Mesenchymal stem cell (in vitro differentiated cells and primary cell): ENCODE measurements at regions not wholly inside any gene's neighbourhood (a gene's known extent, or its start where the extent isn't known, plus 50 kb on each side); places are given as distances from the start of the nearest gene placed in this dataset.
A peak's percentile ranks its signal among the peaks of the same experiment; 100 is the strongest.

Experiments
- DNase-seq: peaks from one replicate; pipeline ENCODE4 v3.0.0-alpha.2; 2013
- H2AFZ ChIP-seq: one replicate; pipeline ENCODE4 v1.6.1; 2013; ENCODE audit warnings: low read depth, mild to moderate bottlenecking, control low read depth, inconsistent platforms, low read length, moderate library complexity
- H2AK5ac ChIP-seq: 2 replicates; pipeline ENCODE4 v1.6.1; 2013; ENCODE audit warnings: low read length, moderate library complexity, mild to moderate bottlenecking, inconsistent platforms; ENCODE audit not compliant: severe bottlenecking
- H2BK120ac ChIP-seq: one replicate; pipeline ENCODE4 v1.6.1; 2013; ENCODE audit warnings: low read depth, mild to moderate bottlenecking, inconsistent platforms, low read length, moderate library complexity
- H2BK12ac ChIP-seq, 2 experiments: one replicate each; pipeline ENCODE4 v1.6.1; 2013; ENCODE audit warnings: inconsistent platforms in 2 of 2, low read length in 2 of 2, mild to moderate bottlenecking in 2 of 2, moderate library complexity in 2 of 2, control low read depth in 1 of 2
- H2BK15ac ChIP-seq: one replicate; pipeline ENCODE4 v1.6.1; 2013; ENCODE audit warnings: mild to moderate bottlenecking, low read depth, inconsistent platforms; ENCODE audit not compliant: poor library complexity, severe bottlenecking
- H2BK5ac ChIP-seq: 2 replicates; pipeline ENCODE4 v1.6.1; 2013; ENCODE audit warnings: low read depth, mild to moderate bottlenecking, low read length, control low read depth, inconsistent platforms; ENCODE audit not compliant: poor library complexity, severe bottlenecking
- H3K14ac ChIP-seq, 2 experiments: one replicate each; pipeline ENCODE4 v1.6.1; 2013; ENCODE audit warnings: inconsistent platforms in 2 of 2, low read length in 2 of 2, control low read depth in 1 of 2, mild to moderate bottlenecking in 1 of 2, moderate library complexity in 1 of 2
- H3K18ac ChIP-seq, 2 experiments: one replicate each; pipeline ENCODE4 v1.6.1; 2013; ENCODE audit warnings: inconsistent platforms in 2 of 2, low read length in 2 of 2, control low read depth in 1 of 2, low read depth in 1 of 2, mild to moderate bottlenecking in 1 of 2
- H3K23ac ChIP-seq, 2 experiments: one replicate each; pipeline ENCODE4 v1.6.1; 2013; ENCODE audit warnings: inconsistent platforms in 2 of 2, low read length in 2 of 2, mild to moderate bottlenecking in 2 of 2, moderate library complexity in 2 of 2, control low read depth in 1 of 2
- H3K27ac ChIP-seq: 2 replicates; pipeline ENCODE4 v1.5.1; 2013; ENCODE audit warnings: mild to moderate bottlenecking, moderate library complexity, low read length, control low read depth, inconsistent platforms; ENCODE audit not compliant: poor library complexity, severe bottlenecking
- H3K27me3 ChIP-seq, 2 experiments: 2 replicates each; pipeline versions ENCODE4 v1.6.1 to v1.7.0; 2013; ENCODE audit warnings: low read length in 2 of 2, mild to moderate bottlenecking in 2 of 2, moderate library complexity in 2 of 2, control low read depth in 1 of 2, inconsistent platforms in 1 of 2; ENCODE audit not compliant: control insufficient read depth in 1 of 2, insufficient read depth in 1 of 2
- H3K36me3 ChIP-seq, 2 experiments: 2 replicates each; pipeline versions ENCODE4 v1.6.1 to v1.7.0; 2013; ENCODE audit warnings: low read length in 2 of 2, control low read depth in 1 of 2, inconsistent platforms in 1 of 2, low read depth in 1 of 2, mild to moderate bottlenecking in 1 of 2; ENCODE audit not compliant: insufficient read depth in 2 of 2, control insufficient read depth in 1 of 2
- H3K4ac ChIP-seq, 2 experiments: one replicate each; pipeline ENCODE4 v1.6.1; 2013; ENCODE audit warnings: inconsistent platforms in 2 of 2, low read length in 2 of 2, mild to moderate bottlenecking in 2 of 2, moderate library complexity in 2 of 2, control low read depth in 1 of 2, low read depth in 1 of 2
- H3K4me1 ChIP-seq: 2 replicates; pipeline ENCODE4 v1.6.1; 2013; ENCODE audit warnings: low read depth, low read length, control low read depth; ENCODE audit not compliant: control insufficient read depth, insufficient read depth
- H3K4me2 ChIP-seq: 2 replicates; pipeline ENCODE4 v1.6.1; 2013; ENCODE audit warnings: low read length, mild to moderate bottlenecking, inconsistent platforms; ENCODE audit not compliant: poor library complexity, severe bottlenecking
- H3K4me3 ChIP-seq, 2 experiments: 2 replicates each; pipeline versions ENCODE4 v1.5.1 to v1.7.0; 2013; ENCODE audit warnings: low read length in 2 of 2, mild to moderate bottlenecking in 2 of 2, control low read depth in 1 of 2, low read depth in 1 of 2; ENCODE audit not compliant: insufficient read depth in 1 of 2
- H3K79me1 ChIP-seq: replicated peaks from 2 replicates; pipeline ENCODE4 v1.6.1; 2013; ENCODE audit warnings: mild to moderate bottlenecking, control low read depth, low read length, inconsistent platforms; ENCODE audit not compliant: poor library complexity, severe bottlenecking
- H3K9ac ChIP-seq: 2 replicates; pipeline ENCODE4 v1.7.0; 2013; ENCODE audit warnings: mild to moderate bottlenecking, low read length, moderate library complexity
- H3K9me3 ChIP-seq: 2 replicates; pipeline ENCODE4 v1.7.0; 2013; ENCODE audit warnings: mild to moderate bottlenecking, low read length; ENCODE audit not compliant: control insufficient read depth
- H4K8ac ChIP-seq: one replicate; pipeline ENCODE4 v1.6.1; 2013; ENCODE audit warnings: inconsistent platforms, mild to moderate bottlenecking, low read length, moderate library complexity
- H4K91ac ChIP-seq: one replicate; pipeline ENCODE4 v1.6.1; 2013; ENCODE audit warnings: mild to moderate bottlenecking, low read length, inconsistent platforms
- WGBS: methylation state at CpG from one replicate; pipeline ENCODE4 v1.1.7; 2013; ENCODE audit warnings: mixed read lengths; 5-methylcytosine and 5-hydroxymethylcytosine counted together

DNA sequence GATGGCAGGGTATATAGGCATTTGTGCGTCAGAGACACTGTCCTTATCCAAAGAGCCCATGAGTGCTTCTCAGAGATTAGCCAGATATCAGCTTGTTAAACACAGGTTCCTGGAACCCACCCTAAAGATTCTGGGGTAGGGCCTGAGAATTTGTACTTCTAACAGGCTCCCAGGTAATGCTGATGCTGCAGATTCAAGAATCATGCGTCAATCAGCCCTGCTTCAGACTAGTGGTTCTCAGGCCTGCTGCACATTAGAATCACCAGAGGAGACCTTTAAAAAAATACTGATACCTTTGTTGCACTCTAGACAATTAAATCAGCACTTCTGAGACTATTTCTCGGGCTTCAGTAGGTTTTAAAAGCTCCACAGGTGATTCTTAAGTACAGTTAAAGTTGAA is 369.5 kb downstream of the MFSD1 start:
- H3K4me1 ChIP-seq = no peaks in the 10 kb centered on the region
- no peak overlapping the region for H3K23ac ChIP-seq
- no peak overlapping the region for H4K91ac ChIP-seq
- H2AK5ac ChIP-seq = no peak overlapping the region
- H2BK12ac ChIP-seq = no peak overlapping the region
- peak overlapping the region; percentile 48 to 77 for H3K18ac ChIP-seq
- no peaks in the 10 kb centered on the region for H3K27me3 ChIP-seq
- H3K27ac ChIP-seq = no peak overlapping the region
- no peaks in the 10 kb centered on the region for H3K9me3 ChIP-seq
- H2BK15ac ChIP-seq = no peak overlapping the region
- H3K4me3 ChIP-seq = no peak overlapping the region
- H3K79me1 ChIP-seq = no peaks in the 10 kb centered on the region
- H3K4ac ChIP-seq = peak overlapping the region in 1 of 2 experiments; percentile 86
- WGBS = 62% methylated on average over 3 of the region's 3 CpGs
- DNase-seq = no peak
- H3K4me2 ChIP-seq = no peak overlapping the region
- H2BK5ac ChIP-seq = no peak overlapping the region
- H2BK120ac ChIP-seq = peak overlapping the region; percentile 54
- H3K9ac ChIP-seq = peak overlapping the region; percentile 68
- no peak overlapping the region for H2AFZ ChIP-seq
- H3K14ac ChIP-seq = peak overlapping the region in 1 of 2 experiments; percentile 15
- peak overlapping the region; percentile 12 for H4K8ac ChIP-seq
- no peaks in the 10 kb centered on the region for H3K36me3 ChIP-seq

DNA sequence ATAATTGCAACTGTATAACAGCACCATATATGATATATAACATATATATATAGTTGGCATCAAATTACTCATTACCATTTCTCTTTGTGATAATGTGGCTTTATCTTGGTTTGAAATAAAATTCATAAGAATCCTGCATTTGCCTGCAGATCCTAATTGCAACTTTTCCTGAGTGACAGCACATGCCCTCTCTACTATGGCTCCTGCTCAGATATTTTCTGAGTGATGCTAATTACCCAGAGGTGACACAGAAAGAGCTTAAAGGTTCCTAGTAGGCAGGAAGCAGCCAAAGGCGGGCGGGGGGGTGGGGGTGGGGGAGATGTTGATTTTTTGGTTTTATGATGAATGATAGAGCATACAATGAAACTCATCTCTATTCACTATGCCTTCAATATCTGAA is 370.6 kb downstream of the MFSD1 start:
- no peak overlapping the region for H3K14ac ChIP-seq
- no peaks in the 10 kb centered on the region for H3K9me3 ChIP-seq
- no peak overlapping the region for H2BK15ac ChIP-seq
- H3K36me3 ChIP-seq = no peaks in the 10 kb centered on the region
- DNase-seq = no peak
- no CpG with 5 or more reads among the region's 2 CpGs for WGBS
- no peak overlapping the region for H3K27ac ChIP-seq
- H3K4me3 ChIP-seq = no peak overlapping the region
- no peak overlapping the region for H3K4me2 ChIP-seq
- no peaks in the 10 kb centered on the region for H3K27me3 ChIP-seq
- H4K8ac ChIP-seq = no peak overlapping the region
- H4K91ac ChIP-seq = no peak overlapping the region
- no peak overlapping the region for H3K18ac ChIP-seq
- H3K79me1 ChIP-seq = no peaks in the 10 kb centered on the region
- H2AFZ ChIP-seq = no peak overlapping the region
- H2BK120ac ChIP-seq = no peak overlapping the region
- no peak overlapping the region for H3K4ac ChIP-seq
- no peak overlapping the region for H3K9ac ChIP-seq
- no peak overlapping the region for H2AK5ac ChIP-seq
- H3K4me1 ChIP-seq = no peaks in the 10 kb centered on the region
- peak overlapping the region in 1 of 2 experiments; percentile 50 for H2BK12ac ChIP-seq
- no peak overlapping the region for H3K23ac ChIP-seq
- H2BK5ac ChIP-seq = no peak overlapping the region

DNA sequence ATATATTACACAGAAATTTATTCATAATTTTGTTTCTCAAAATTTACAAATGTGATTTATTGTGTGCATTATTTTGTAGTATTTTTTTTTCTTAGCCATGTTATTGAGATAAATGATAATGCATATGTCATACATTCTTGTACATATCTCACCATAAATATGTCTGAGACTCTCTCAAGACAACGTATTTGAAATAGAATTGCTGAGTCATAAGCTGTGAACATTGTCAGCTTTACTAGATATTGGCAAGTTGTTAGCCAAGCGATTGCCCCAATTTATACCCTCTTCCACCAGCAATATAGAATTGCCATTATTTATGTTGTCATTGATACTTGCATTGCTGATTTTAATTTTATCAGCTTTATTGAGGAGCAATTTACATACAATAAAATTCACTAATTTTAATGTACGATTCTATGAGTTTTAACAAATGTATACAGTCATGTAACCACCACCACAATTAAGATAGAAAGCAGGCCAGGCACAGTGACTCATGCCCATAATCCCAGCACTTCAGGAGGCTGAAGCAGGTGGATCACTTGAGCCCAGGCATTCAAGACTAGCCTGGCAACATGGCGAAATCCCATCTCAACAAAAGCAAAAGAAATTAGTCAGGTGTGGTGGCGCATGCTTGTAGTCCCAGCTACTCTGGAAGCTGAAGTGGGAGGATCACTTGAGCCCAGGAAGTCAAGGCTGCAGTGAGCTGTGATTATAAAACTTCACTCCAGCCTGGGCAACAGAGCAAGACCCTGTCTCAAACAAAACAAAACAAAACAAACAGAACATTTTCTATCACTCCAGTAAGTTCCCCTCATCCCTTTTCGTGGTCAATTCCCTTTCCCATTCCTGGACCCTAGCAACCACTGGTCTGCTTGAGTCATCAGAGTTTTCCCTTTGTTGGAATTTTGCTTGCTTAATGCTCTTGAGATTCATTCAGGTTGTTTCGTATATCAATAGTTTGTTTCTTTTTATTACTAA is 373.1 kb downstream of the MFSD1 start:
- Histone ChIP-seq H3K14ac (no peak overlapping the region), H3K9me3 (no peaks in the 10 kb centered on the region), H3K27me3 (no peaks in the 10 kb centered on the region), H3K18ac (peak overlapping the region in 1 of 2 experiments; percentile 14), H3K9ac (no peak overlapping the region), H2BK15ac (no peak overlapping the region), H3K4me1 (no peaks in the 10 kb centered on the region), H2BK12ac (no peak overlapping the region), H4K91ac (no peak overlapping the region), H2AFZ (no peak overlapping the region), H2BK120ac (peak overlapping the region; percentile 34), H3K4me3 (no peak overlapping the region), H3K4ac (peak overlapping the region in 1 of 2 experiments; percentile 50), H4K8ac (no peak overlapping the region), H3K36me3 (no peaks in the 10 kb centered on the region), H3K27ac (no peak overlapping the region), H2BK5ac (no peak overlapping the region), H3K79me1 (no peaks in the 10 kb centered on the region), H3K4me2 (no peak overlapping the region), H2AK5ac (no peak overlapping the region), H3K23ac (no peak overlapping the region)
- peak; percentile 72 for DNase-seq
- 42% methylated on average over 5 of the region's 7 CpGs for WGBS

DNA sequence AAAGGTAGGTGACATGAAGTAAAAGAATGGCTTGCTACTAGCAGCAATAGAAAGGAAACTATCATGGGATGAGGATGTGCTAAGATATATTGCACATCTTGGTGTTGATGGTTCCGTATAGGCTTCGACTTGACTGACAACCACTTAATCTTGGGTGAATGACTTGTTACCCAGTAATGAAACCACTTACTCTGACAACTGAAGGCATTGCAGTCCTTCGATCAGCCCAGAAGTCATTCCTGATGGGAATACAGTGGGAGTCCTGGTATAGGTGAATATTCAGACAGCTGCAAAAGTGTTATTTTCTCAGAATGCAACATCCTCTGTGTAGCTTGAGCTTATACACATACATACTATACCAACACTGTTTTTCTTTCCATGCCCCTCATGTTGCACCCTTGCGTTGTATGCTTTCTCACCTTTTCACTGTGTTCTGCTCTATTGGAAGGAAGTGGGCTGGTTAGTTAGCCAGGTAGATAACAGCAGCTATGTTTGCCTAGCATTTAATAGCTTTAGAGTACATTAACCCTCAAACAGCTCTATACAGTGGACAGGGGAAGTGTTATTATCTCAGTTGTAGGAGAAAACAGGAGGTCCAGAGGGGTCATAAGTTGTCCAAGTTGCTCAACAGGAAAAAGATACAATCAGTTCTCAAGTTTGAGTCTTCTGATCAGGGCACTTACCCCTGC is 376.5 kb downstream of the MFSD1 start:
- no peak overlapping the region for H2BK120ac ChIP-seq
- no peak overlapping the region for H3K14ac ChIP-seq
- no peak overlapping the region for H3K4me3 ChIP-seq
- H3K18ac ChIP-seq = no peak overlapping the region
- no peaks in the 10 kb centered on the region for H3K27me3 ChIP-seq
- H2BK15ac ChIP-seq = no peak overlapping the region
- H2AFZ ChIP-seq = no peak overlapping the region
- H2BK12ac ChIP-seq = no peak overlapping the region
- no peak overlapping the region for H4K91ac ChIP-seq
- no peaks in the 10 kb centered on the region for H3K36me3 ChIP-seq
- WGBS = 85% methylated on average over 2 of the region's 4 CpGs
- no peak overlapping the region for H3K27ac ChIP-seq
- DNase-seq = no peak
- no peak overlapping the region for H4K8ac ChIP-seq
- no peaks in the 10 kb centered on the region for H3K4me1 ChIP-seq
- no peak overlapping the region for H3K4me2 ChIP-seq
- H3K9me3 ChIP-seq = peaks cover 4% of the 10 kb centered on the region
- H3K23ac ChIP-seq = no peak overlapping the region
- H3K79me1 ChIP-seq = no peaks in the 10 kb centered on the region
- no peak overlapping the region for H3K4ac ChIP-seq
- no peak overlapping the region for H2BK5ac ChIP-seq
- H3K9ac ChIP-seq = no peak overlapping the region
- no peak overlapping the region for H2AK5ac ChIP-seq
